GM13976 (cell line): ENCODE measurements at regions not wholly inside any gene's neighbourhood (a gene's known extent, or its start where the extent isn't known, plus 50 kb on each side); places are given as distances from the start of the nearest gene placed in this dataset.

Experiments
- DNase-seq: peaks from one replicate; pipeline ENCODE4 v3.0.0; 2012; ENCODE audit warnings: low spot score
- CTCF ChIP-seq: IDR thresholded peaks from 2 replicates; pipeline ENCODE4 v1.5.1; 2012; ENCODE audit warnings: borderline replicate concordance, mild to moderate bottlenecking; ENCODE audit not compliant: insufficient read depth; ENCODE audit errors: extremely low read depth, missing control alignments, control extremely low read depth
- in situ Hi-C: fragments of 300-500 bp; cut with MboI; formaldehyde crosslinking; loops from one replicate; pipeline ENCODE4 v1.12.0; 2022; ENCODE audit warnings: low sequenced_read_pairs, mixed read lengths, inconsistent platforms; ENCODE audit not compliant: unreplicated experiment

GRCh38 chr2:175403599-175404221 is 222.2 kb upstream of the ATP5MC3 start:
- in situ Hi-C loops = no loop called here
- no peak for DNase-seq
- no peak for TF ChIP-seq CTCF

- TF ChIP-seq CTCF = no peak
- in situ Hi-C loops = no loop called here
- DNase-seq = no peak
These were observed 221.1 kb upstream of the ATP5MC3 start for GRCh38 chr2:175402571-175402970.

- in situ Hi-C loops = no loop called here
- no peak for TF ChIP-seq CTCF
- DNase-seq = no peak
These were observed 220.5 kb upstream of the ATP5MC3 start for GRCh38 chr2:175401956-175402469.

GRCh38 chr2:175400975-175401374 is 219.5 kb upstream of the ATP5MC3 start:
- no peak for TF ChIP-seq CTCF
- in situ Hi-C loops = no loop called here
- no peak for DNase-seq

GRCh38 chr2:175399326-175399725 is 217.8 kb upstream of the ATP5MC3 start:
- in situ Hi-C loops = no loop called here
- no peak for TF ChIP-seq CTCF
- DNase-seq = no peak

- in situ Hi-C loops = no loop called here
- DNase-seq = no peak
- no peak for TF ChIP-seq CTCF
These were observed 217.3 kb upstream of the ATP5MC3 start for GRCh38 chr2:175398848-175399247.
